Inferior parietal cortex (tissue), 1 donor: ENCODE measurements at regions not wholly inside any gene's neighbourhood (a gene's known extent, or its start where the extent isn't known, plus 50 kb on each side); places are given as distances from the start of the nearest gene placed in this dataset.
"Not testable (repeated sequence)": the region's sequence is repeated elsewhere in the genome, so short reads cannot be mapped to it uniquely, and the experiment has no call there.

Source experiments
- DNase-seq: peaks from one replicate; pipeline ENCODE4 v3.0.0-alpha.2; 2016; ENCODE audit errors: extremely low spot score

DNA sequence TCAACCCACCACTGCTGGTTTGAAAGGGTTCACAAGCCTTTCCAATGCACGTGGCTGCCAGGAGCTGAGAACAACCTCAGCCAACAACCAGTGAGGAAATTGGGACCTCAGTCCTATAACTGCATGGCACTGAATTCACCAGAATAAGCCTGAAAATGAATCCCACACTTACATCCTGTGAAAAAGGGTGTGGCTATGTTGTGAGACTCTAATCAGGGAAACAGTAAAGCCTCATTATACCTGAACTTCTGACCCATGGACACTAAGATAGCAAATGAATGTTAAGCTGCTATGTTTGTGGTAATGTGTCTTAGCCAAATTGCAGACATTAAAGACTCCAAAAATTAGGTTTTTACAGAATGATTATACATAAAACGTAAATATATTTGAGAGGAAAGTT is 515.8 kb downstream of the IRS1 start:
- no peak for DNase-seq

- DNase-seq = no peak
These were observed 517.5 kb downstream of the IRS1 start for GRCh38 chr2:226282151-226282550.

GRCh38 chr2:226280136-226280535 is 519.5 kb downstream of the IRS1 start:
- not testable (repeated sequence) for DNase-seq

GRCh38 chr2:226275215-226275614 is 524.4 kb downstream of the IRS1 start:
- DNase-seq = no peak

- no peak for DNase-seq
These were observed 525.5 kb downstream of the IRS1 start for GRCh38 chr2:226274143-226274542.

GRCh38 chr2:226273440-226273839 is 526.2 kb downstream of the IRS1 start:
- no peak for DNase-seq

- DNase-seq = no peak
These were observed 527.2 kb downstream of the IRS1 start for GRCh38 chr2:226272435-226272834.

- DNase-seq = no peak
These were observed 529.1 kb downstream of the IRS1 start for GRCh38 chr2:226270285-226271058.

DNA sequence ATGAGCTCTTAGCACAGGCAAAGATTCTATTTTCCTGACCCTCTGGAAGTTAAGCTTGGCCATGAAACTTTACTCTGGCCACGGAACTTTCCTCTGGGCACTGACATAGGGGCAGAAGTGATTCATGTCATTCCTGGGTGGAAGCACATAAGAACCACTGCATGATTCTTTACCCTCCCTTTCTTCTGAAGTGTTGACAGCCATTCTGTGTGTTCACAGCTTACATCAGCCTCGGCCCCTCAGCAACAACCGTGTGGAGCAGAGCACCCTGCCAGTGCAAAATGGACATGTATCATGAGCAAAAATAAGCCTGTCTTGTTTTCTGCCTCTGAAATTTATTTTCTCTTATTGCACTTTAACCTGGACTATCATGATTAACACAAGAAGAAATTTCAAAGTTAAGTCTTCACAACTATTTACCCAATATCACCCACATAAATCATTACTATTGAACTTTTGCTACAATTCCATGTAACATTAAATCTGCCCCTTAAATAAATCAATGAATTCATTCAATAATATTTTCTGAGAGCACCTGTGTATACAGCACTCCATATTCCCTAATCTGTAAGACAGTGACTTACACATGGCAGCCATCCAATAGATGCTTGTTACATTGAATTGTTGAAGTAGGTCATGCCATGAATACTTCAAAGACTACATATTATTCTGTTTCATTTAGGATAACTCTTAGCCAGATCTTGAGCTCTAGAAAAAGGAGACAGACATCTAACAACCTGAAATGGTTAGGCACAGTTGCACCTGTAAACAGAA is 531.9 kb downstream of the IRS1 start:
- DNase-seq = no peak

DNA sequence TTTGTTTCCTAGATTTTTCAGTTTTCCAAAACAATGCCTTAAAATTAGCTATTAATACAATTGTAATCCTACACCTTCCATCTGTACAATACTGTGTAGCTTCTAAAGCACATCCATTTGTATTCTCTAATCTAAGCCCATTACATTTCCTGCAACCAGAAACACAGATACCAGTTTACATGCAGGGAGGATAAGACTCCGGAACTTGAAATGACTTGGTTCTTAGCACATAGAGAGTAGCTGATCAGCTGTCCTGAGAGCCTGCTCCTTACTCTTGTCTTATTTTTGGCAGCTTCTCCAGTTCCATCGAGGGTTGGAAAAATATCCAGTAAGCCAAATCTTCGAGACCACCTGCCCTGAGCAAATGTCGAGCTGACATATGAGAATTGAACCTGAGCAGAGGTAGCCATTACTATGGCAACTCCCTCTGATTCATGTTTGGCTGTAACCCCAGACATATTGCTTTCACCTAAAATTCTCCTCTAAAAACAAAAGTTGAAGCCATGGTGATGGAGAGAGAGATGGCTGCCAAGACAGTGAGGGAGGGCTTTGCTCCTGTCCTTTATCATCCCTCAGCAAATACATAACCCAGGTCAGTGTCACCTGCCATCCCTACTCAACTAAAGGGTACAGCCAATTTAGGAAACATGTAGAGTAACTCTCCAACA is 542.8 kb downstream of the IRS1 start:
- DNase-seq = no peak

DNA sequence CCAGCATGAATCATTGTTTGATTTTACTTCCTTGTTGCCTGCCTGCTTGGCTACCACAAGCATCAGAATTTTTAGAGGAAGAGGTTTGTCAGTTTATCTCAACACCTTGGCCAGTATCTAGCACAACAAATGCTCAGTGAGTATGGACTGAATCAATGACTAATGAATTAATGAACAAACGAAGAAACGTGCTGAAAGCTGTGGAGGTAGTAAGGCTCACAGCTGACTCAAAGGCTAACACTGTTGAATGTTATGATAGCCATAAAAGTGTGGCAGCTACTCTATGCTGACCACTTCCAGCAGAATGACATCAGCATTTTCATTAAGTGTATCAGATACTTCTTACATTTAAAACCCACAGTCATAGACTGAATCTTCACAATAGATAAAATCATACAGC is 543.4 kb downstream of the IRS1 start:
- DNase-seq = no peak

DNA sequence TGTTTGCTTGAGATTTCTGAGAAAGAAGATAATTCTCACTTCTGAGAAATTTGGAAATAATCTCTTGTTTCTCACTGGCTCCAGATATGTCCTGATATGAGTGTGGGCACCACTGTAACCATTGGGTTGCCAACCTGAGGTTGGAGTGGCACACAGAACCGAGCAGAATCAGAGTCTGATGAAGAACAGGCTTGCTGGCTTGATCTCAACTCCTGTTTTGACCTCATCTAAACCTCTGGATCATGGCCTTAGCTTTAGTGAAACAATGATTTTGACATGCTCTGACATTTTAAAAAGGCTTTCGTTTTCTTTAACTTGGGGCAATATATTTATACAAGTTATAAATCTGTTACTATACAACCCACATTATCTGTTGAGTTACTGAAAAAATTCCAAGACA is 548.0 kb downstream of the IRS1 start:
- no peak for DNase-seq

DNA sequence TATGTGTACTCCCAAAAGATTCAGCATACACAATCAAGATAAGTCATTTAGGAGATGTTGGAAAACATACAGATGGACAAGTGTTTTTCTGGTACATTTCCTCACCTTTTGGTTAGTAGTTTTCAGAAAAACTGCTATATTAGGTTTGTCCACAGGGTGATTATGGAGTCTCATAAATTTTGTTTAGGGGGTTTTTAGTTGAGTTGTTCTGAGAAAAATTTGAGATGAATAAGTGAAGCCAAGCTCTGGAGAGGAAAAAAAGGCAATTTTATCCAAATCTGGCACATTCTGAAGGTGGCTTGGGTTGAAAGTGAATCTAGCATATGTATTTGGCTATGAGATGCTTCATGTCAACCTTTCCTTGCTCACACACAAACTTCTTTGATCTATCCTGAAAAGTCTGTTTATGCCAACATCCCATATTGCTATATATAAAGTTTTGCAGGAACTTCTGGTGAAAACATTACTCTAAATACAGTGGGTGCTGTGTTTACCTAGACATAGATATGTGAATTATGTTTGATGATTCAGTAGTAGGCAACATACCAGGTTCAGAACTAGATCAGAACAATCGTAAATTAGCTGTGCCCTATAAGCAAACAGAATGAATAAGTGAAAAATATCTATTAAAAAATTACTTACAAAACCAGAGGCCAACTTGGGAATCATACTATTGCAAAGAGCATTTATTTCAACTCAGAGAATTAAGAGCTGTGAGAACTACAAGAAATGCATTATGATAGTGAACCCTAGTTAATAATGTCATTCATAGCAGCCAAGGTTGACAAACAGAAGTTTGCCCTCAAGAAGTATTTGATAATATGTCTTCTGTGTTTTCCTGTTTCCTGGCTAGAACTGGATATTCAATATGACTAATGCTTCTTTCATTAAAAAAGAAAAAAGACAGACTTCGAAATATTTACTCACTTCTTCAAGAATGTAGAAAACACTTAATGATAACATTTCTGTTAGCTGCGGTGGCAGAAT is 552.0 kb downstream of the IRS1 start:
- no peak for DNase-seq

GRCh38 chr2:226234187-226234586 is 565.4 kb downstream of the IRS1 start:
- no peak for DNase-seq

- DNase-seq = no peak
These were observed 566.2 kb downstream of the IRS1 start for GRCh38 chr2:226233388-226233787.

DNA sequence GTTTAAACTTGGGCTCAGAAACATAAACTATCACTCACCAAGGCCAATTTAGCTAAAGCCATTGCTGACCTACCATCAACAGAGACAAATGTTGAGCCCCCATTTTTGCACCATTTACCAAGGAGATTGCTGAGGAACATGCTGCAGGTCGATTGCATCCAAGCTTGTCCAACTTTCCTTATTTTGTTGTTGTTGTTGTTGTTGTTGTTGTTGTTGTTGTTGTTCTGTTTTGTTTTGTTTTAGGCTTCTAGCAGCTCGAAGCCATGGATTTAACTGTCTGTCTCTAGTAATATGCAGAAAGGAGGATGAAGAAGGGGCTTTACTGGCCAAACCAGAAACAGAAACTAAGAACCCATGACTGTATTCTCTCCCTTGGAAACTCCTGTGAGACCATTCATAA is 571.5 kb downstream of the IRS1 start:
- no peak for DNase-seq

- no peak for DNase-seq
These were observed 572.3 kb downstream of the IRS1 start for GRCh38 chr2:226227341-226227740.

DNA sequence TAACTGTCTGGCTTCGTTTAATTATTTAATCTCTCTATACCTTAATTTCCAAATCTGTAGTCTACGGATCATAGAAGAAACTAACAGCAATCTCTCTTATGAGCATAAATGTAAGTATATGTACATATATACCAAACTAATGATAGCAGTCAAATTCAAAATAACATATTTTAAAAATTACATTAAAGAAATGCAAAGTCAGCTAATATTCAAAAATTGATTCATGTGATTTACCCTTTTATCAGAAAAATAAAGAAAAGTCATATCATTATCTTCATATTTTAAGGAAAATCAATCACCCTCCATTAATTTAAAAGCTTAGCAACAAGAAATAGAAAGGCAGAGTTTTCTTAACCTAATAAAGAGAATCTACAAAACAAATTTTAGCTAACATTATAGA is 575.9 kb downstream of the IRS1 start:
- DNase-seq = no peak

- DNase-seq = no peak
These were observed 579.1 kb downstream of the IRS1 start for GRCh38 chr2:226220511-226220910.

DNA sequence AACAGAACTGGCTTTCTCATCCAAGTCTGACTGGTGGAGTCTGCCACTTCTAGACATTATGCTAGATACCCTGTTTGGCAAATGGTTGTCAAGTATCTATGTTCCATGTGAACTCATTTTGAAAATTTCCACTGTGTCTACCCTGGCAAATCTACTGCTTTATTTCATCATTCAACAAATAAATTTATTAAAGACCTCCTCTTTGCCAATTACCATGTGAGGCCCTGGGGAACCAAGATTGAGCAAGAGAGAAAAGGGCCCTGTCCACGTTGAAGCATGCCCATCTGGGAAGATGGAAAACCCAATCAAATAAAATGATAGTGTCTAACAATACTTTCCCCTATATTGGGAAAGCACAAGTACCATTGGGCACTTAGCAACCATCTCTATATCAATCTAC is 582.4 kb downstream of the IRS1 start:
- no peak for DNase-seq

GRCh38 chr2:226216575-226216974 is 583.0 kb downstream of the IRS1 start:
- no peak for DNase-seq
